ENCODE measurements at regions not wholly inside any gene's neighbourhood (a gene's known extent, or its start where the extent isn't known, plus 50 kb on each side); places are given as distances from the start of the nearest gene placed in this dataset.

DNA sequence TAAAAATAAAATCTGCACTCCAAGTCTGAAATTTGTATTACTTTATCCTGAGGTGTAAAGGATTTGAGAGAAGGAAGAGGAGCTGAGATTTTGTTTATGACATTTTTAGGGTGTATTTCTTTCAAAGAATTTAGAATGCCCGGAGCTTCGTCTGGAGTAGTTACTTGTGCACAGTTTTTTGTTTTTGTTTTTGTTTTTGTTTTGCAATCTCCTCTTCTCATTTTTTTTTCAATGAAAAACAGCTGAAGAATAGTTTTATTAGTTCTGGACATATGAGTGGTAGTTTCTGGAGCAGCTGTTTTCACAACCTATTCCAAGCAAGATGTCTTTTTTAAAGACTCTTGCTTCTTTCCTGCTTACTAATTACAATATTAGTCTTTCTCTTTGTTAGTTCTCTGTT is 408.2 kb upstream of the PTGER4 start:
- no peak for TF ChIP-seq EZH2 (IDR thresholded peaks at IDR 0.05; ENCODE audit: low read length, unreplicated experiment)
- no peak for TF ChIP-seq CTCF (conservative IDR thresholded peaks at IDR 0.05; ENCODE audit: low read depth, low read length)
- TF ChIP-seq EZH2phosphoT487 (IDR thresholded peaks at IDR 0.05; ENCODE audit: borderline replicate concordance, low read length): no peak
